GM19395 (cell line): ENCODE measurements at regions not wholly inside any gene's neighbourhood (a gene's known extent, or its start where the extent isn't known, plus 50 kb on each side); places are given as distances from the start of the nearest gene placed in this dataset.

Source experiments
- ATAC-seq: cut with Tn5 transposase; IDR thresholded peaks from one replicate; pipeline ENCODE4 v1.9.1; 2021; ENCODE audit warnings: mild to moderate bottlenecking, moderate library complexity; ENCODE audit not compliant: unreplicated experiment

DNA sequence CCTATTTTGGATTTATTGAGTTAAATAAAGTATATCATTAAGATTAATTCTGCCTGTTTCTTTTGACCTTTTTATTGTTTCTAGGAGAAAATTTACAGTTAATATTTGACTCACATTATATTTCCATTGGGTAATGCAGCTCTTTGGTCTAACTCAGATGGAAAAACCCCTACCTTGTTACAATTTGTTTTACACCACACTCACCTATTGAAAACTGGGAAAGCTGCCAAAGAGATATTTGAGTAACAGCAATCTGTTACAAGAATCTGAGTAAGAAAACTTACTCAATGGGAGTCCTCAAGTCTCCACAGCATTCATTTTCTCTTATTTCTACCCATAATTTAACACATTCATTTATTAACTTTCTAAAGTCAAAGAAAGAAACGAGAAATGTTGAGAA is 108.0 kb upstream of the TLL1 start:
- no peak for ATAC-seq

DNA sequence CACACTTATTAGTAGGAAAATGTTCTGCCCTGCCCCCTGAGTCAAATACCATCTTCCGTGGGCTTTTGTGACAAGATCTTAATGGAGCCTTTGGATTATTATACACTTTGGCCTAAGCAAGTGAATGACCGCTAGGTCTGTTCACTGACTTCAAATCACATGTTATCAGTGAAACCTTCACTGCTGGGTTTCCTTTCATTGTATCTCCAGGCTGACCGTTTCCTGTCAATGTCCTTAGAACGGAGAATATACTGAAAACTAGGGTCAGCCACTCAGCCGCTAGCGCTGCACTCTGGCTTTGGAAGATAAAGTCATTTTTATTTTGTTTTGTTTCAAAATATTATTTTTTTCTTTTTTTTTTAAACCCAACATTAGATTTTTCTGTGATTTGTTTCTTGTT is 107.0 kb upstream of the TLL1 start:
- ATAC-seq, result no peak

DNA sequence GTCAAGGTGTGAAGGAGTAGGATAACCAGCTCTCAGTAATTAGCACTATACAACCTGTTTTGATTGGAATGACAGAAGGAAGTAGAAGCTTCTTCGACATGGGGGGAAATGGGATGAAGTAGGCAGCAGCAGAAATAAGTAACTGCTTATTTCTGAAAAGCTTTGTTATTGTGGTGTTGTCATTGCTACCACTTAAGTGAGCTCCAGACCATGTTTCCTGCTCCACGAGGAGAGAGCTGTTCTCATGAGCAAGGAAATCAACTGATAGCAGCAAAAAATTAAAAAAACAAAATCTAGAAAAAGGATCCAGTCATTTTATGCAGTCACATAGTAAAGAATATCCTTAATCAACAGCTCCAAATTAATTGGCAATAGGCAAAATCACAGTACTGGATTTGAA is 106.1 kb upstream of the TLL1 start:
- ATAC-seq, result no peak

DNA sequence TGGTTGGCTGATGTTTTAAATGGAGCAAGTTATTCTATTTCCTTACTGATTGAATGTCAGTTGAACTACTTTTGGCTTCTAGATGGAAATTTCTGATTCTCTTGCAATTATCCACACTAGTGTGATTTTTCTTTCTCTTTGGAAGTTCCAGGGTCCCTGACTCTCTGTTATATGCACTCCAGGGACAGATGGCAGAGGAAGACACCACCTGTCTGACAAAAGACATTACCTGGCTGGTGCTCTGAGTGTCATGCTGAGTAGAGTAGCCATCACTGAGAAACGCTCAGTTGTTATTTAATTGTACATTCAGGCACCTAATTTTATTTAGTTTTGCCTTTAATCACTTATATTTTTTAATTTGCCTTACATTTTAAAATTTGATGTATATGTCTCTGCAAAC is 105.4 kb upstream of the TLL1 start:
- no peak for ATAC-seq

DNA sequence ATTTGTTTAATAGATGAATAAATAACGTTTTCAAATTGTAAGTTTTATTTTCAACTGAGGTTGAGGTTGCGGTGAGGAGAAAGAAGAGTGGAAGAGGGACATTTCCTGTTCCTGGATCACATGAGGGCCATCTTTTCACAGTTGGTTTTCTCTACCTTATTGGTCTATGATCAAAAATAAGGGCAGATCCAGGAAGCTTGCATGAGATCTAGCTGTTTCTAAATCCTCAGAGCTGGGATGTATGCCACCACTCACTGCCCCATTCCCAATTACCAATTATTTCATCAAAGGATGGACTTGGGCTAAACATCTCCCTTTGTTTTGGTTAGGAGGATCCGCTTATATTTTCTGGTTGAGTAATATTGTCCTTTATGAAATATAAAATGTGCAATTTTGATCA is 104.8 kb upstream of the TLL1 start:
- ATAC-seq, result no peak

DNA sequence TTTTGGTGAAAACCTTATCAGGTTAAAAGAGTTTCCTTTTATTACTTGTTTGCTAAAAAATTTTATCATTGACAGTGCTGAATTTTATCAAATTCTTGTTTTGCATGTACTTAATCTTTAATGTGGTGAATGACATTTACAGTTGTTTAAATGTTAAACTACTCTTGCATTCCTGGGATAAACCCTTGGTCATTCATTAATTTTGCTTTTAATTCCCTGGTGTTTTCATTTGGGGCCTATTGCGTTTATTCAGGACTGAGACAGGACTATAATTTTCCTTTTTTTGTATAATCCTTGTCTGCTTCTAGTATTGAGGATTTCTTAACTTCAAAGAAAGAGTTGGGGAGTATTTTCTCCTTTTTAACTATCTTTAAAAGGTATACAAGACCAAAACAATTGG is 98.7 kb upstream of the TLL1 start:
- no peak for ATAC-seq

DNA sequence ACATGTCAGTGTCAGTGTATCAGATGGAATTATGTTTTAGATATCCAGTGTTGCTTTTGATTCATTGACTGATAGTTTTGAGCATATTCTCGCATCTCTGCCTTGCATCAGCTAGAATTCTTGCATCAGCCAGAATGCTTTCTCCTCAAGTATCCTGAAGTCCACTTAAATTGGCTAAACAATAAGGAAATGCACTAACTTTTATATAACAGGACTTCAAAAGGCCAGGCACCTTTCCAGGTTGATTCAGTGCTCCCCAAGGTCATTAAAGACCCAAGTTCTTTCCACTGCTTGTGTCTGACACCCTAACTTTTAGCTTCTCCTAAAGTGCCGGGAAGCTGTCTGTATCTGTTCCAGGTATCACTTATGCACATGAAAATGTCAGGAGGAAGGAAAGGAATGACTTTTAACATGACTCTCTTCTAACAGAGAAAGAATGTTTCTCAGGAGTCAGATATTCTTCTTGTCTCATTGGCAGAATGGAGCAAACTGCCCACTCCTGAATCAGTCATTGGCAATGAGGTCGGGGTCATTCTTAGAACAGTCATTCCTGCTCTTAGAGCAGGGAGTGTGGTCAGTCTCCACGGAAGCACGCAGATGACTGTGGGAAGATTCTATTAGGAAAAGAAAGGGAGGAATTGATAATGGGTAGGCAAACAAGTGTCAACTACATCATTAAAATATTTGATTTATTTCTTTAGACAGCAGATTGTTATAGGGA is 92.9 kb upstream of the TLL1 start:
- no peak for ATAC-seq

DNA sequence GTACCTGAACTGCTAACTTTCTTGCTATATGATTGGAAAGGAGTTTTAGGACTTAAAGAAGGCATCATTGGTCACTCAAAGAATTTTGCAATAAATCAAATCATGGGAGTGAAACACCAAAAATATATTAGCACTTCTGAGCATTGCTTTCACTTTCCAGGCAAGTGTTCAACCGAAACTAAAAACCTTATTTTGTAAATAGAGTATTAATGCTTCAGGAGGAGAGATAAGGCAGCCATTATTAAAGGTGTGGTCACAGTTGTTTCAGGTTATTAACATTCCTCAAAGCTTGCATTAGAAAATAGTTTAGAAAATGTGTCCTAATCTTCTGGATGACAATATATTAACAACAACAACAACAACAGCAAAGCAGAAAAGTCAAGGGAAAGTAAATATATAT is 92.3 kb upstream of the TLL1 start:
- no peak for ATAC-seq

DNA sequence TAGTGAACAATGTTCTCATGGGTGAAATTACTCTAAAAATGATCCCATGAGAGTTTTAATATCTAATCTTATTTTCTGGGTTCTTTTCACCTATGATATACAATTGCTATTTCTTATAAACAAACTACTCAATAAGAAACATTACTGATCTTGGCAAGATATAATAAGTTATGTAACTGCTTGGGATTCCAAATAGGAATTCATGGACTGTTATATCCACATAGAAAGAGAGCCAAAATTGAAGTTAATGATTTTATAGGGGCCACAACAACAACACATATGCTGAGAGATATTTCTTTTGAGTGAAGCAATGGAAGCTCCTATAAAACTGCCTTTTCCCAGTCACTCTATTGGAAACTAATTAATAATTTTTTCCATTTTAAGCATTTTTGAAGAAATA is 90.4 kb upstream of the TLL1 start:
- ATAC-seq, result no peak

DNA sequence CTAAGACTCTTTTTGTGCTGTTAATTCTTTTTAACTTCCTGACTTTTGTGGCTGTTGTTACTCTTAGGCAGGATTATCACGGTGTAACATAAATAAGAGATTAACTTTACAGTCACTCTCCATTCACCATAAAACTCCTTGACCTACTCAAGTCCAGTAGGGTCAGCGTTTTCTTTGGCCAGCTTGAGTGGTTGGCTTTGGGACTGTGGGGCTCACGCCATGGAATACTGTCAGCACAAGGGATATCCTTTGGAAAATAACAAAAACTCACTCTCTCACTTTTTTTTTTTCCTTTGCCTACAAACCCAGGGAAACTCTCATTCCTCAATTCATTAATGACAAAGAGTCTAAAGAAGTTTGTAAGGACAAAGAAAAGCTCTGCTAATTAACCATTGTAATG is 89.4 kb upstream of the TLL1 start:
- ATAC-seq, result no peak

DNA sequence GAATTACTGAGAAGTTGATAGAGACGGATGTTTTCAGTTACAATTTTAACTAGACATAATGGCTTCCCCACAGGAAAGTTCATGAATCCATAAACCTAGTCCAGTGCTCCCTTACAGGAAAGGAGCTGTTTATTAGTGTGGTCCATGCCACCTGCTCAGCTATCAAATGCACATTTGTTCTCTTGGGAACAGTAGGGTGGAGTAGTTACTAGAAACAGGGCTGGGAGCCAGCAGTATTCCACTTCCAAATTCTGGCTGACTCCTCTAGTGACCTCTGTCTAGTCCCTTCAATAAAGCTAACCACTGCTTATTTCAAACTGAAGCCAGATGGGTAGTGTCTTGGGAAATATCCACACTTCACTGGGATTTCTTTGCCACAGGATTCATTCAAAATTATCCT is 88.4 kb upstream of the TLL1 start:
- no peak for ATAC-seq

DNA sequence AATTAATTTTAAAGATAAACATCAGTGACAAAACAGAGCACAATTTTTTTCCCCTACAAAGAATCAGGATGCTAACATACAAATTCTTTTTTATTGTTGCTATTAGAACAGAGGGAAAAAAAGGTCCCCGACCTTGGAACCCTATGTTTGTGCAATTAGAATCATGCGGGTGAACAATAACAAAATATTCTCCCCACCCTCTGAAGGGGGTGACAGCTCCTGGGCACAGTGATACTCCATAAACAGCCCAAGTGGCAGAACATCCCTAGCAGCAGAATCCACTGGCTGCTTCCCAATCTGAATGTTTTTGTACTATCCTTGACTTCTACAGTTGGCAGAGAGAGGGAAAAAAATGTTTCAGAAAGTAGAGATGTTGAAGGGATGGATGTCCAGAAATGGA is 87.7 kb upstream of the TLL1 start:
- no peak for ATAC-seq

DNA sequence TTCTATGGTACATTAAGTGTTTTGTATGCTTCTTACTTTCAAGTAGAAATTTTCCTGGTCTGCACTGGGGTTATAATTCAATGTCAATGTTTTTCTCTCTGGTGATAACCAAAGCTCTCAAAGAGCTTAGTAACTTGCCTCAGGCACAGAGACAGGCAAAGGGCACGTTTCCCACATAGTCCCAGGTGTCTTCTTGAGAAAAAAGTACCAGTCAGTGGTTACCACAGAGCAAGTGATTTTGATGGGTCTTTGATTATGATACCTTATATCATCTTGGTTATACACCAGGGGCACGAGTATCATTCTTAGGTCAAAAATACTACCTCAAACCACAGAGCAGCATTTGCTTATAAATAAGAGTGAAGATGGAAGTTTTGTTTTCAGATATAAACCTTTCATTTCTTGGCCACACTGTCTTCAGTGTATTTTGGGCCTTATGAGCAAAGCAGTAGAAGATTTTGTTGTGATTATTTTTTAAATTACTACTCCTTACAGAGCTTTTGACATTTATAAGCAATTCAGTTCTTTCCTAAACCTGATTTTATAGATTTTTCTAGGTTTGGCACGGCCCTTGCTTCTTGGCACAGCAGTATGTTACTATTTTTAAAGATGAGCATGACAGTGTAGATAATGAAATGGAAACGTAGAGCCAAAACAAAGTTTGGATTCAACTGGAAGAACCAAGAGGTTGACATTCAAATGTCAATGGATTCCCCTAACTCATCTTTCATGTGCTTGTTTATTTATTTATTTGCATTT is 85.3 kb upstream of the TLL1 start:
- ATAC-seq, result no peak

DNA sequence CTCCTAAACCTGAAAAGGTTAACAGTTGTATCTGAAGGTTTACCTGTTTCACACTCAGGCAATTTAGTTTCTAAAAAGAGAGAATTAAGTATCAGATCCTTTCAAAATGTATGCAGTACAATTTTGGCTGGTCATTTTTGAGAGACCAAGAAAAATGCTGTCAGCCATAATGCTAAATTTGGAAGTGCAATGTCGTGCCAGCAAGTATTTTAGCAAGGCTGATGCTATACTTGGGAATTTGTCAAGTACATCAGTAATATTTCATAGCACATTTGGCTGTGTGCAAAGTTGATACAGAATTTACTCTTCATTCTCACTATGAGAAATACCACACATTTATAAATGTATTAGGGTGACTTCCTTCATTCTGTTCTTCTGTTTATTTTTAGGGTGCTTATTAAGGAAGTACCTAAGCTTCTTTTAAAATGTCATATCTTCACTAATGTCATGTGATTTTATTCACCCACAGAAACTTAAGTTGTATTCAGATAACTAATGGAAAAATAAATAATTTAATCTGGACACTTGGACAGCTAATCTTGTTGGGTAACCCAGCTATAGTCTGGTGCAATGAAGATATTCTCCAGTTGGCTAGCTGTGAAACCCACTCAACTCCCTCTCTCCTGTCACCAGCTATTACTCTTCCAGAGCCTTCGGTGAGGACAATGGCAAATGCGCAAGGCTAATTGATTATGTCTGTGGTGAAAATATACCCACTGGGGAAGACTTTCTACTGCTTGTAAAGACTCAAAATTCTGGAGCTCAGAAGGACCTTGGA is 84.2 kb upstream of the TLL1 start:
- no peak for ATAC-seq

DNA sequence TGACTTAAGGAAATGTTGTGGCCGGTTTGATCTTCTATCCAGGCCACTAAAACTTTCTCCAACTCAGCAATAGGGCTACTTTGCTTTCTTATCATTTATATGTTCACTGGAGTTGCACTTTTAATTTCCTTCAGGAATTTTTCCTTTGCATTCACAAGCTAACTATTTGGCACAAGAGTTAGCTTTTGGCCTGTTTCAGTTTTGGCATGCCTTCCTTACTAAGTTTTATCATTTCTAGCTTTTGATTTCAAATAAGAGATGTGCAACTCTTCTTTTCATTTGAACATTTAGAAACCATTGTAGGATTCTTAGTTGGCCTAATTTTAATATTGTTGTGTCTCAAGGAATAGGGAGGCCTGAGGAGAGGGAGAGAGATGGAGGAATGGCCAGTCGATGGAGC is 79.8 kb upstream of the TLL1 start:
- ATAC-seq, result no peak

DNA sequence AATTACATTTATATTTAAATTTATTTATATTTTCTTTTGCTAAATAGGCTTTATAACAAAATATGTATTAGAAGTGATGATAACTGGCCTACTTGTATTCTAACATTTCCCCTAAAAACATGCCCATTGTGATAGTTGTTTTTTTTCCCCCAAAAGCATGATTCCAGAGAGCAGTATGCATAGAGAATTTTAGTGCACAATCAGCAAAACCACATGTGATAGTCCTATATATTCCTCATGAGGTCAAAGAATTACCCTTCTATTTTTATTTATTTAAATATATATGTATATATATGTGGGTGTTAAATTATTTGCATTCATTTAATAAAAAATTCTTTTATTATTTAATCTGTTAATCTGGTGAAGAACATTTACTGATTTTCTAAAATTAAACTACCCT is 78.2 kb upstream of the TLL1 start:
- no peak for ATAC-seq

DNA sequence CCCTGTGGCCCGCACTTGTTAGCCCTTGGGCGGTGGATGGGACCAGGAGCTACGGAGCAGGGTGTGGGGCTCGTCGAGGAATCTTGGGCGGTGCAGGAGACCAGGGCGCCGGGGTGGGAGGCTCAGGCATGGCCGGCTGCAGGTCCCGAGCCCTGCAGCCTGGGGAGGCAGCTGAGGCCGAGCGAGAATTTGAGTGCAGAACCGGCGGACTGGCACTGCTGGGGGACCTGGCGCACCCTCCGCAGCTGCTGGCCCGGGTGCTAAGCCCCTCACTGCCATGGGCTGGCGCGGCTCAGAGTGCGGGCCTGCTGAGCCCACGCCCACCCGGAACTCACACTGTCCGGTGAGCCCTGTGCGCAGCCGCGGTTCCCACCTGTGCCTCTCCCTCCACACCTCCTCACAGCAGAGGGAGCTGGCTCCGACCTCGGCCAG is 73.6 kb upstream of the TLL1 start:
- no peak for ATAC-seq

DNA sequence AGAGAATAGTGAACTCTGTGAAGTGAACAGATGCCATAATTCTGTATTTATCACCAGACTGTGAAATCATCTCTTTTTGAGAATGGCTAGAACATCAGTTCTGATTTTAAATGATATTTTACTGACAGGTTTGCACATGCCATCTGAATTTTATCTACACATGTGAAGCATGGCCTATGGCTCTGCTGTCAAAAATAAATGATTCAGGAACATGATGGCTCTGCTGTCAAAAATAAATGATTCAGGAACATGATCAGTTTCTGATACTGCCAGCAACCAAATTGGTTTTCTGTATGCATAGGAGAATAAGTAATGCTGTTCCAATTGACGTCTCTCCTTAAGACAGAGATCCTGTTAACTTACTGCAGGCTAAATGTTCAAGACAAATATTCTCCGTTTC is 70.6 kb upstream of the TLL1 start:
- no peak for ATAC-seq

DNA sequence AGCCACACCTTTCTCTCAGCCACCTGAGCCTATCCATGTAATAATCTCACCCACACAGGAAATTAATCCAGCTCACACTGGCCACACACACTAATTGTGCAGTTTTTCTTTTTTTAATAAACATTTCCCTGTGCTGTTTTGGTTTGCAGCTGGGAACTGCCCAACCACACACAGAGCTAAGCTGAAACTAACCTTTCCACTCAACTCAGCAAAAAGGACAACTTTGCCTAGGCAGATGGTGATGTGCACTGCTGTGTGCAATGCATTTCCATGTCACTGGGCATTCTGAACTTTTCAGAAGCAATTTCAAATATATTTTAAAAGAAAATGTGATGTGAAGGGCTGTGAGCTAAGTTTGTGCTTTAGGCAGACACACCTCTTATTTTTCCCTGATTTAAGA is 70.0 kb upstream of the TLL1 start:
- no peak for ATAC-seq

DNA sequence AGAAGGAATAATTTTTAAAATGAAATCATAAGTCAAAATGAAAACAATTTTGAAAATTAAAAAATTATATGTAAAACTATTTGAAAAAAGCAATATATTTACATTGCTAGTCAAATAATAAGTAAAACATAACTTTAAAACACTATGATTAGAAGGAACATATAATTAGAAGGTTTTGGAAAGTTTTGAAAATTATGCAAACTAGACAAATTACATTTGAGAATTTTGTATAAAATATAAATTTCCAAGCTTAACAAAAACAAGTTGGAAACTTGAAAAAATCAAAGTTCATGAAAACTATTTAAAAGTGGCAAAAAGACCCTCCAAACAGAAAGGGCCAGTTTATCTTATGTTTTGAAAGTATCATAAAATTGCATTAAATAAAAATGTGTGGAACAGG is 67.6 kb upstream of the TLL1 start:
- ATAC-seq, result no peak

DNA sequence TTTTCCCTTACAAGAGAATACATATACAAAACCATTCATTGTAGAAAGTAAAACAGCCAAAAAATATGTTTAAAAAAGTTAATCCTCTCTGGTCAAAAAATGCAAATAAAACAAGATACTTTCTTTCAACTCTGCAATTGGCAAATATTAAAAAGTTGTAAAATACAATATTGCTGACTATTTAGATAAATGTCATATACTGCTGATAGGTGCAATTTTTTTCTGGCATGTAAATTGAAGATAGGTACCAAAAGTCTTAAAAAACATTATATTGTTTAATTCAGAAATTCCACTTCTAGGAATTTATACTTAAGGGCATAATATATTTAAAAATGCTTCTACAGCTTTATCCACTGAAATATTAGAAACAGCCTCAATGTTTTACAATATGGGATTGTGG is 66.4 kb upstream of the TLL1 start:
- no peak for ATAC-seq

DNA sequence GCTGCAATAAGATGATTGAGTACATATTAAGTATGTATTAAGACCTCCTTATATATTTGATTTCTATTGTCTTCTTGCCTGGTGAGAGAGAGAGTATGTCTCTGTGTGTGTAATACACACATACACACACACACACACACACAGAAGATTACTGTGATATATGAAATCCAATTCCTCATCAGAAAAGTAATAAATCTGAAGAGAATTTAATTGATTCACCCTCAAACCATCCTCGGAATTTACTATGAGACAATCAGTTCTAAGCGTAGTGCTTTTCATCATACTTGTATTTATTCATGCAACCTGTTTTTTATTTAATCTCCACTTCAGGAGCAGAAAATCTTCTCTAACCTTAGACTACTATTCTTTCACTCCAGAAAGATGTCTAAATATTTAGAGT is 62.3 kb upstream of the TLL1 start:
- no peak for ATAC-seq
